NCI-H2029 (cell line): ENCODE measurements at regions not wholly inside any gene's neighbourhood (a gene's known extent, or its start where the extent isn't known, plus 50 kb on each side); places are given as distances from the start of the nearest gene placed in this dataset.
A peak's percentile ranks its signal among the peaks of the same experiment; 100 is the strongest.
"Not testable (repeated sequence)": the region's sequence is repeated elsewhere in the genome, so short reads cannot be mapped to it uniquely, and the experiment has no call there.

ENCODE experiments used
- DNase-seq: peaks from one replicate; lab custom pipeline; 2025; lab: John Stamatoyannopoulos, UW

DNA sequence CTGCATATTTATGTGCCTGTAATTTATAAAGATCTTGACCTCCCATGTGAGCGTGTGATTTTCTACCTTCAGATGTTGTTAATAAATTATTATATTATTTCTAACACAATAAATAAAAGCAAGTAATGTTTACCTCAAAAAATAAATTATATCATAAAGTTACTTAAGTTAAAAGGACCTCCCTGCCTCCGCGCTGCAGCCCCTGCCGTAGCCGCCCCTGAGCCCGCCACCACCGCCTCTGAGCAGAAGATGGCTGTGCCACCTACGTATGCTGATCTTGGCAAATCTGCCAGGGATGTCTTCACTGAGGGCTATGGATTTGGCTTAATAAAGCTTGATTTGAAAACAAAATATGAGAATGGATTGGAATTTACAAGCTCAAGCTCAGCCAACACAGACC is 119.6 kb upstream of the BRWD3 start:
- no peak for DNase-seq

GRCh38 chrX:80917919-80918318 is 108.2 kb upstream of the BRWD3 start:
- DNase-seq, result no peak

- DNase-seq, result not testable (repeated sequence)
Measured at GRCh38 chrX:80912351-80912750, 102.7 kb upstream of the BRWD3 start.

- no peak for DNase-seq
Measured at GRCh38 chrX:80879916-80880315, 70.2 kb upstream of the BRWD3 start.

DNA sequence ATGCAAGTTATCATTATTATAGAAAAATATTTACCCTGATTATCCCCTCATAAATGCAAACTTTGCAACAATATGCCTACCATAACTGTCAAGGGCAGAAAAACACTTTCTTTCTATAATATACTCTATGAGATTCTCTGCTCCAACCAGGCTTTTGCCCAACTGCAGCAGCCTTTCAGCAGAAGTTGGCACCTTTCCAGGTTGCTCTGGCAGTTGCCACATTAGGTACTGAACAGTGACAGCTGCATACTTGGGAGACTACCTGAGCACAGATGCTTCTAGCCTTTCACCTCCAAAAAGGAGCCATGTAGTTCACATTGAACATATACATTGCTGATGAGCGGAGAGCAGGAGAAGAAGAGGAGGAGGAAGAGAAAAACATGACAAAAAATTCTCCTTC is 69.5 kb upstream of the BRWD3 start:
- DNase-seq, result peak; percentile 1

DNA sequence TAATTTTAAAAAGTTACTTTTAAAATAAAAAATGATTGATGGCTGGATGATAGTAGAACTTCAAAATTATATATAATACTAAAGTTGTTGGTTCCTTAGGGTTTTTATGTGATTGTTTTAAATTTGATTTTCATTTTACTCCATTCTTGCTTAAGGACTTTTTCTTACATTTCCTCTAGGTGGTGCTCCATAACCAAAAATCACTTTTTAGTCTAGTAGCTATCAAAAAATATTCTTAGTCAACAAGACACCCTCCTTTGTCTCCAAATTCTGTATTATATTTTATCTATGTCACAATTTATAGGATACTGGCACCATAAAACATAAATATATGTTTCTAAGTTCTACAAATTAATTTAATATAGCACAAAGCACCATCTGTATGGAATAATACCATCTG is 67.2 kb upstream of the BRWD3 start:
- DNase-seq, result no peak
